ENCODE measurements at regions not wholly inside any gene's neighbourhood (a gene's known extent, or its start where the extent isn't known, plus 50 kb on each side); places are given as distances from the start of the nearest gene placed in this dataset.

GRCh38 chr13:99693351-99693750, 192.1 kb downstream of the TM9SF2 start:
- TF ChIP-seq, protein P1, sequence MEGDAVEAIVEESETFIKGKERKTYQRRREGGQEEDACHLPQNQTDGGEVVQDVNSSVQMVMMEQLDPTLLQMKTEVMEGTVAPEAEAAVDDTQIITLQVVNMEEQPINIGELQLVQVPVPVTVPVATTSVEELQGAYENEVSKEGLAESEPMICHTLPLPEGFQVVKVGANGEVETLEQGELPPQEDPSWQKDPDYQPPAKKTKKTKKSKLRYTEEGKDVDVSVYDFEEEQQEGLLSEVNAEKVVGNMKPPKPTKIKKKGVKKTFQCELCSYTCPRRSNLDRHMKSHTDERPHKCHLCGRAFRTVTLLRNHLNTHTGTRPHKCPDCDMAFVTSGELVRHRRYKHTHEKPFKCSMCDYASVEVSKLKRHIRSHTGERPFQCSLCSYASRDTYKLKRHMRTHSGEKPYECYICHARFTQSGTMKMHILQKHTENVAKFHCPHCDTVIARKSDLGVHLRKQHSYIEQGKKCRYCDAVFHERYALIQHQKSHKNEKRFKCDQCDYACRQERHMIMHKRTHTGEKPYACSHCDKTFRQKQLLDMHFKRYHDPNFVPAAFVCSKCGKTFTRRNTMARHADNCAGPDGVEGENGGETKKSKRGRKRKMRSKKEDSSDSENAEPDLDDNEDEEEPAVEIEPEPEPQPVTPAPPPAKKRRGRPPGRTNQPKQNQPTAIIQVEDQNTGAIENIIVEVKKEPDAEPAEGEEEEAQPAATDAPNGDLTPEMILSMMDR (IDR thresholded peaks at IDR 0.05; ENCODE audit: poor library complexity): no peak
- TF ChIP-seq EZH2phosphoT487 (IDR thresholded peaks at IDR 0.05; ENCODE audit: low read depth, severe bottlenecking, unreplicated experiment): no peak
- no peak for TF ChIP-seq EZH2 (IDR thresholded peaks at IDR 0.05; ENCODE audit: borderline replicate concordance)
- Histone ChIP-seq H3K9me3 (ENCODE audit: low read depth) (no peaks in the 10 kb centered on the region), H3K4me1 (ENCODE audit: insufficient read depth) (no peaks in the 10 kb centered on the region), H3K79me2 (no peaks in the 10 kb centered on the region), H3K27me3 (peaks cover 48% of the 10 kb centered on the region), H3K27ac (no peak overlapping the region), H3K36me3 (replicated peaks; ENCODE audit: insufficient read depth, low read depth) (no peaks in the 10 kb centered on the region), H3K9me2 (replicated peaks; ENCODE audit: insufficient read depth) (no peaks in the 10 kb centered on the region), H2AFZ (no peak overlapping the region), H3K4me3 (no peak overlapping the region), H4K20me1 (ENCODE audit: insufficient read depth, poor library complexity, severe bottlenecking) (no peaks in the 10 kb centered on the region), H3K4me2 (no peak overlapping the region)
- WGBS (ENCODE audit: low lambda C conversion rate, missing lambda C conversion rate): 42% methylated on average over 3 of the region's 3 CpGs
- no peak for DNase-seq (ENCODE audit: low spot score)

GRCh38 chr13:99692854-99693253, 191.6 kb downstream of the TM9SF2 start:
- no peaks in the 10 kb centered on the region for H3K36me3 ChIP-seq (replicated peaks; ENCODE audit: insufficient read depth, low read depth)
- no peaks in the 10 kb centered on the region for H3K79me2 ChIP-seq
- no peak overlapping the region for H3K4me2 ChIP-seq
- no peak overlapping the region for H2AFZ ChIP-seq
- no peaks in the 10 kb centered on the region for H4K20me1 ChIP-seq (ENCODE audit: insufficient read depth, poor library complexity, severe bottlenecking)
- WGBS (ENCODE audit: low lambda C conversion rate, missing lambda C conversion rate): 96% methylated on average over 2 of the region's 2 CpGs
- TF ChIP-seq EZH2phosphoT487 (IDR thresholded peaks at IDR 0.05; ENCODE audit: low read depth, severe bottlenecking, unreplicated experiment) (no peak), EZH2 (IDR thresholded peaks at IDR 0.05; ENCODE audit: borderline replicate concordance) (no peak)
- TF ChIP-seq, protein P1 (IDR thresholded peaks at IDR 0.05; ENCODE audit: poor library complexity): no peak
- DNase-seq (ENCODE audit: low spot score): no peak
- H3K4me3 ChIP-seq: no peak overlapping the region
- peaks cover 51% of the 10 kb centered on the region for H3K27me3 ChIP-seq
- H3K4me1 ChIP-seq (ENCODE audit: insufficient read depth): no peaks in the 10 kb centered on the region
- H3K27ac ChIP-seq: no peak overlapping the region
- no peaks in the 10 kb centered on the region for H3K9me3 ChIP-seq (ENCODE audit: low read depth)
- H3K9me2 ChIP-seq (replicated peaks; ENCODE audit: insufficient read depth): no peaks in the 10 kb centered on the region

DNA sequence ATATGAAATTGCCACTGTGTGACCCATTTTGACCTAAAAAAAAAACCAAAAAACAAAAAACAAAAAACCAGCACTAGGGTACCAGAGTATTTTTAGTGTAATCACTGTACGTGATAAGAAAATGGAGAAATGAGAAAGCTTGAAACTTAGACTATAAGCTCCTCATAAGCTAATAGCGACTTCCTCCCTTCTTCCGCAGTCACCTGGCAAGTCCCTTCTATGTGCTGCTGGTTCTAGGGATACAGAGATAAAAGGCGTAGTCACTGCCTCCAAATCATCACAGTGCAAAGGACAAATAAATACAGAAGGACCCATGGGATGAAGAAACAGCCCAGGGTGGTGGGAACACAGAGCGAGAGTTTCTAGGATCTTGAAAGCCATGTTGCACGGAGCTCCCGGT, 190.3 kb downstream of the TM9SF2 start:
- WGBS (ENCODE audit: low lambda C conversion rate, missing lambda C conversion rate): 56% methylated on average over 7 of the region's 7 CpGs
- Histone ChIP-seq H2AFZ (no peak overlapping the region), H3K36me3 (replicated peaks; ENCODE audit: insufficient read depth, low read depth) (no peaks in the 10 kb centered on the region), H3K27ac (no peak overlapping the region), H3K27me3 (peaks cover 58% of the 10 kb centered on the region), H3K4me1 (ENCODE audit: insufficient read depth) (no peaks in the 10 kb centered on the region), H3K9me3 (ENCODE audit: low read depth) (no peaks in the 10 kb centered on the region), H3K79me2 (no peaks in the 10 kb centered on the region), H3K4me2 (no peak overlapping the region), H3K4me3 (no peak overlapping the region), H3K9me2 (replicated peaks; ENCODE audit: insufficient read depth) (no peaks in the 10 kb centered on the region), H4K20me1 (ENCODE audit: insufficient read depth, poor library complexity, severe bottlenecking) (no peaks in the 10 kb centered on the region)
- TF ChIP-seq EZH2phosphoT487 (IDR thresholded peaks at IDR 0.05; ENCODE audit: low read depth, severe bottlenecking, unreplicated experiment): no peak
- no peak for TF ChIP-seq EZH2 (IDR thresholded peaks at IDR 0.05; ENCODE audit: borderline replicate concordance)
- TF ChIP-seq, protein P1 (IDR thresholded peaks at IDR 0.05; ENCODE audit: poor library complexity): no peak
- no peak for DNase-seq (ENCODE audit: low spot score)

All from hepatocyte (in vitro differentiated cells).